ENCODE measurements at regions not wholly inside any gene's neighbourhood (a gene's known extent, or its start where the extent isn't known, plus 50 kb on each side); places are given as distances from the start of the nearest gene placed in this dataset.

- WGBS (ENCODE audit: extremely low coverage, insufficient read length, low lambda C conversion rate), result no CpG with 5 or more reads among the region's 3 CpGs
- H3K4me1 Mint-ChIP-seq, result peaks cover 0 to 2% of the 10 kb centered on the region in 2 experiments; a peak in 2 of 4 replicates
- no peaks in the 10 kb centered on the region for H4K20me1 ChIP-seq (ENCODE audit: control insufficient read depth, insufficient read depth, insufficient read length)
- no peak overlapping the region for H2BK20ac ChIP-seq (ENCODE audit: low read depth, low read length, poor library complexity, severe bottlenecking)
- no peak overlapping the region for H3K27ac ChIP-seq (ENCODE audit: insufficient read length, low read depth, low read length)
- H3K56ac ChIP-seq (ENCODE audit: insufficient read length, low read depth, low read length), result no peak overlapping the region
- no peaks in the 10 kb centered on the region for H3K27me3 Mint-ChIP-seq (ENCODE audit: low read depth)
- H3K27ac Mint-ChIP-seq, result no peak overlapping the region
- no peaks in the 10 kb centered on the region for H3K79me2 ChIP-seq (ENCODE audit: insufficient read depth, low read length)
- no peaks in the 10 kb centered on the region for H3K36me3 Mint-ChIP-seq (ENCODE audit: insufficient read depth in 1 of 3, low read depth in 3 of 3)
- no peak overlapping the region for H3K9ac ChIP-seq (ENCODE audit: extremely low read depth, insufficient read length, low read length)
- H3K79me1 ChIP-seq (ENCODE audit: insufficient read depth, low read depth, low read length, poor library complexity, severe bottlenecking), result no peaks in the 10 kb centered on the region
- no peak for TF ChIP-seq CTCF (conservative IDR thresholded peaks at IDR 0.05)
- no peak overlapping the region for H3K4me2 ChIP-seq (ENCODE audit: insufficient read depth, insufficient read length, low read length)
- no peak overlapping the region for H2AFZ ChIP-seq (ENCODE audit: low read length)
- H4K91ac ChIP-seq (ENCODE audit: insufficient read length, low read depth, low read length), result no peak overlapping the region
- no peak overlapping the region for H3K23ac ChIP-seq (ENCODE audit: insufficient read length, low read depth, low read length)
- H2BK5ac ChIP-seq (ENCODE audit: insufficient read length, low read length), result no peak overlapping the region
- no peak overlapping the region for H3K4me3 Mint-ChIP-seq
- H2BK120ac ChIP-seq (ENCODE audit: low read depth, low read length, poor library complexity, severe bottlenecking), result no peak overlapping the region
- H2BK12ac ChIP-seq (ENCODE audit: insufficient read length, low read depth, low read length), result no peak overlapping the region
- H3K9me3 Mint-ChIP-seq, result no peaks in the 10 kb centered on the region
- no peak overlapping the region for H2AK5ac ChIP-seq (ENCODE audit: insufficient read length, low read length)
- no peak overlapping the region for H3K4ac ChIP-seq (ENCODE audit: low read depth, low read length)
- no peaks in the 10 kb centered on the region for H3K9me3 ChIP-seq (ENCODE audit: control insufficient read depth, low read depth, low read length)
- H3K23me2 ChIP-seq (ENCODE audit: insufficient read length, low read depth, low read length, poor library complexity, severe bottlenecking), result no peaks in the 10 kb centered on the region
- H3K14ac ChIP-seq (ENCODE audit: insufficient read depth, low read length), result no peak overlapping the region
- H2BK15ac ChIP-seq (ENCODE audit: low read depth, low read length), result no peak overlapping the region
- H3T11ph ChIP-seq (ENCODE audit: low read length), result no peak overlapping the region
- no peak for DNase-seq
- no peaks in the 10 kb centered on the region for H3K27me3 ChIP-seq (ENCODE audit: insufficient read depth, low read length)
- no peak overlapping the region for H4K5ac ChIP-seq (ENCODE audit: insufficient read length, low read depth, low read length)
- H3K4me1 ChIP-seq (ENCODE audit: insufficient read depth, low read length), result no peaks in the 10 kb centered on the region
- H4K8ac ChIP-seq (replicated peaks; ENCODE audit: insufficient read length, low read depth, low read length), result no peak overlapping the region
- H3K18ac ChIP-seq (ENCODE audit: insufficient read length, low read depth, low read length), result no peak overlapping the region
Measured at GRCh38 chr18:29174891-29175290, 998.0 kb upstream of the CDH2 start.
